Nephron (organoid): ENCODE measurements at regions not wholly inside any gene's neighbourhood (a gene's known extent, or its start where the extent isn't known, plus 50 kb on each side); places are given as distances from the start of the nearest gene placed in this dataset.

ENCODE experiments used
- H3K27ac Mint-ChIP-seq, 3 experiments: 2 replicates each; pipeline ENCODE4 v1.8.0; 2020; ENCODE audit warnings: mixed read lengths in 3 of 3, mild to moderate bottlenecking in 2 of 3, moderate library complexity in 1 of 3
- H3K27me3 Mint-ChIP-seq: 2 replicates; pipeline ENCODE4 v1.8.0; 2021; ENCODE audit warnings: low read depth, mild to moderate bottlenecking, moderate library complexity, mixed read lengths
- H3K36me3 Mint-ChIP-seq: 2 replicates; pipeline ENCODE4 v1.8.0; 2020; ENCODE audit warnings: low read depth, mixed read lengths
- H3K4me1 Mint-ChIP-seq: 2 replicates; pipeline ENCODE4 v1.8.0; 2020; ENCODE audit warnings: mixed read lengths
- H3K4me3 Mint-ChIP-seq, 3 experiments: 2 replicates each; pipeline ENCODE4 v1.8.0; 2020; ENCODE audit warnings: mild to moderate bottlenecking in 3 of 3, mixed read lengths in 3 of 3, moderate library complexity in 2 of 3
- H3K9me3 Mint-ChIP-seq: 2 replicates; pipeline ENCODE4 v1.8.0; 2020; ENCODE audit warnings: mixed read lengths
- TF ChIP-seq, protein P1 (sequence below), 3 experiments: fragments of 200-600 bp; sonication (generic); IDR thresholded peaks; one replicate each; pipeline ENCODE4 v1.5.0; 2021; ENCODE audit warnings: antibody characterized with exemption in 3 of 3; ENCODE audit not compliant: unreplicated experiment in 3 of 3

DNA sequence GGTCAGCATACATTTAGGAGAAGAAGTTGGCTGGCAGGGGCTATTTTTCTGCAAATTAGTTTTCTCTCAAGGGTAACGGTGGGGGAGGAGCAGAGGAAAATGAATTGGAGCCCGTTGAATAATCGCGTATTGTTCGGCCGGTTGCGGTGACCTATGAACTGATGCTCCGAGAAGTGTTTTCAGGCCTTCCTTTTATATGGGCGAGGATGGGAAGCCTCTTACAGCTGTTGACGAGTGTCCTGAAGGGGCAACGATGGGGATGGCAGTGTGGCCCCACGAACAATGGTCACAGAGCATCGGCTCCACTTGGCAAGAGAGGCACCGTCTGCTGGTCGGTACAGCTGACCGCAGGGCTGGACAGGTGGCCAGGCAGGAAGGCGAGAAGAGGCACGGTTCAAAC, 400.7 kb downstream of the ZSWIM6 start:
- Mint-ChIP-seq H3K27ac (peak overlapping the region; percentile 19 to 92 (median 68)), H3K4me3 (peak overlapping the region in 1 of 3 experiments; percentile 63), H3K4me1 (peaks cover 47% of the 10 kb centered on the region), H3K36me3 (no peaks in the 10 kb centered on the region), H3K9me3 (no peaks in the 10 kb centered on the region), H3K27me3 (peaks cover 6% of the 10 kb centered on the region)
- TF ChIP-seq, protein P1, sequence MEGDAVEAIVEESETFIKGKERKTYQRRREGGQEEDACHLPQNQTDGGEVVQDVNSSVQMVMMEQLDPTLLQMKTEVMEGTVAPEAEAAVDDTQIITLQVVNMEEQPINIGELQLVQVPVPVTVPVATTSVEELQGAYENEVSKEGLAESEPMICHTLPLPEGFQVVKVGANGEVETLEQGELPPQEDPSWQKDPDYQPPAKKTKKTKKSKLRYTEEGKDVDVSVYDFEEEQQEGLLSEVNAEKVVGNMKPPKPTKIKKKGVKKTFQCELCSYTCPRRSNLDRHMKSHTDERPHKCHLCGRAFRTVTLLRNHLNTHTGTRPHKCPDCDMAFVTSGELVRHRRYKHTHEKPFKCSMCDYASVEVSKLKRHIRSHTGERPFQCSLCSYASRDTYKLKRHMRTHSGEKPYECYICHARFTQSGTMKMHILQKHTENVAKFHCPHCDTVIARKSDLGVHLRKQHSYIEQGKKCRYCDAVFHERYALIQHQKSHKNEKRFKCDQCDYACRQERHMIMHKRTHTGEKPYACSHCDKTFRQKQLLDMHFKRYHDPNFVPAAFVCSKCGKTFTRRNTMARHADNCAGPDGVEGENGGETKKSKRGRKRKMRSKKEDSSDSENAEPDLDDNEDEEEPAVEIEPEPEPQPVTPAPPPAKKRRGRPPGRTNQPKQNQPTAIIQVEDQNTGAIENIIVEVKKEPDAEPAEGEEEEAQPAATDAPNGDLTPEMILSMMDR (IDR thresholded peaks at IDR 0.05; ENCODE audit: unreplicated experiment in 3 of 3) = no peak

DNA sequence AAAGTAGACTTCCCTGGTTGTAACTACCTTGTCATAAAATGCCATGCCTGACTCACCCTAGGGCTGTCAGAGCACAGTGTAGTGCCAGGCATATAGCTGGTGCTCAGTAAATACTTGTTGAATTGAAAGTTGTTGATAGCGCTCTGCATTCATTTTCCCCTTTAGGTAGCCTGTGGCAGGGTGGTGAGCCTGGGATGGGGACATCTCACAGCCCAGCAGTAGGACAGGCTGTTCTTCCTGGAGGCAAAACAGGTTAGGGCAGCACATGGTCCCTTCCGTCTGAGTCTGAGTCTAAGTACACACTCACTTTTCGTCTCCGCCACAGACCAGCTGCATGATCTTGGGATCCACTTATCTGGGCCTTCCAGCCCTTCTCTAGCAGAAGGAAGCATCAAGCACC, 401.9 kb downstream of the ZSWIM6 start:
- Mint-ChIP-seq H3K4me1 (peaks cover 47% of the 10 kb centered on the region), H3K27ac (peak overlapping the region; percentile 76 to 98 (median 87)), H3K36me3 (no peaks in the 10 kb centered on the region), H3K9me3 (no peaks in the 10 kb centered on the region), H3K27me3 (peaks cover 6% of the 10 kb centered on the region), H3K4me3 (no peak overlapping the region)
- TF ChIP-seq, protein P1 (IDR thresholded peaks at IDR 0.05; ENCODE audit: unreplicated experiment in 3 of 3) = no peak

DNA sequence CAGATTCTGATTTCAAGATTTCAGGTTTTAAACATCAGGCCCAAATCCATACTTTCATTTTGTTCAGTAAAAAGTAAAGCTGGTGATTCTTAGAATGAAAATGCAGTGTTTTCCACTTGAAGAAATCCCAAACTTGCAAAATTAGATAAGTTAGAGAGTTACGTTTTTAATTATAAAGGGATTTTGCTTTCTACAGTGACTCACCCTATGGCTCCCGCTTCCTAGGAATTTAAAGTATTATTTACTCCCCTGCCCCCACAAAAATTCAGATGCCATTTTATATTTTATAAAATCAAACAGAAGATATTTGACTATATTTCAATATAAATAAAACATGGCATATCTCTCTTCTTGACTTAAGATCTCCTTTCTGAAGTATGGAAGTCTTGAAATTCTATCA, 402.9 kb downstream of the ZSWIM6 start:
- H3K4me3 Mint-ChIP-seq = no peak overlapping the region
- TF ChIP-seq, protein P1 (IDR thresholded peaks at IDR 0.05; ENCODE audit: unreplicated experiment in 3 of 3) = no peak
- peaks cover 6% of the 10 kb centered on the region for H3K27me3 Mint-ChIP-seq
- H3K4me1 Mint-ChIP-seq = peaks cover 47% of the 10 kb centered on the region
- H3K27ac Mint-ChIP-seq = peak overlapping the region; percentile 82 to 98 (median 87)
- no peaks in the 10 kb centered on the region for H3K36me3 Mint-ChIP-seq
- H3K9me3 Mint-ChIP-seq = no peaks in the 10 kb centered on the region

GRCh38 chr5:61735531-61735930, 403.5 kb downstream of the ZSWIM6 start:
- peaks cover 47% of the 10 kb centered on the region for H3K4me1 Mint-ChIP-seq
- no peaks in the 10 kb centered on the region for H3K9me3 Mint-ChIP-seq
- H3K27me3 Mint-ChIP-seq = peaks cover 9% of the 10 kb centered on the region
- no peaks in the 10 kb centered on the region for H3K36me3 Mint-ChIP-seq
- TF ChIP-seq, protein P1 (IDR thresholded peaks at IDR 0.05; ENCODE audit: unreplicated experiment in 3 of 3) = no peak
- H3K4me3 Mint-ChIP-seq = no peak overlapping the region
- peak overlapping the region; percentile 87 to 98 (median 94) for H3K27ac Mint-ChIP-seq

DNA sequence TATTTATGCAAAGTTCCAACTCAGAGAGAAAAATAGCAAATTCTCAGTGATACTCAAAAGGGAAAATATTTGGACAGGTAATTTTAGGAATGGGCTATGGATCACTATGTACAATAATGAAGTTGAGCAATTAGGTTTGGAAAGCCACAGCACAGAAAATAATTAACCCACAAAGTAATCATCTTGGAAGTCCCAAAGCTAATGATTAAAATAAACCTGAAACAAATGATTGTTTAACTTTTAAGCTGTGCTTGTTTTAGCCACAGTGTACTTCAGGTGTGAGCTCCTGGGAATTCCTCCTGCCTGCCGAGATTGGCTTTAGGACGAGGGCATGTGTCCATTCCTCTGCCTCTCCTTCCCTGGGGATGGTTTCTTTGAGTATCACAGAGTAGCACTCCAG, 403.9 kb downstream of the ZSWIM6 start:
- H3K27me3 Mint-ChIP-seq = peaks cover 11% of the 10 kb centered on the region
- H3K27ac Mint-ChIP-seq = peak overlapping the region; percentile 87 to 98 (median 94)
- no peaks in the 10 kb centered on the region for H3K9me3 Mint-ChIP-seq
- peaks cover 44% of the 10 kb centered on the region for H3K4me1 Mint-ChIP-seq
- peak overlapping the region in 1 of 3 experiments; percentile 51 for H3K4me3 Mint-ChIP-seq
- TF ChIP-seq, protein P1 (IDR thresholded peaks at IDR 0.05; ENCODE audit: unreplicated experiment in 3 of 3) = no peak
- H3K36me3 Mint-ChIP-seq = no peaks in the 10 kb centered on the region

- TF ChIP-seq, protein P1 (IDR thresholded peaks at IDR 0.05; ENCODE audit: unreplicated experiment in 3 of 3) = no peak
- peaks cover 30% of the 10 kb centered on the region for H3K4me1 Mint-ChIP-seq
- no peak overlapping the region for H3K4me3 Mint-ChIP-seq
- H3K27ac Mint-ChIP-seq = peak overlapping the region; percentile 87 to 98 (median 94)
- H3K36me3 Mint-ChIP-seq = no peaks in the 10 kb centered on the region
- H3K27me3 Mint-ChIP-seq = peaks cover 11% of the 10 kb centered on the region
- H3K9me3 Mint-ChIP-seq = no peaks in the 10 kb centered on the region
Measured at GRCh38 chr5:61737301-61737963, 405.4 kb downstream of the ZSWIM6 start.
